RWPE2 (cell line): ENCODE measurements at regions not wholly inside any gene's neighbourhood (a gene's known extent, or its start where the extent isn't known, plus 50 kb on each side); places are given as distances from the start of the nearest gene placed in this dataset.

Experiments used
- ATAC-seq: fragments of 200-7000 bp; cut with Tn5 transposase; 3 replicates; pipeline ENCODE4 v1.9.1; 2021; ENCODE audit warnings: low read depth
- DNase-seq: peaks from one replicate; pipeline ENCODE4 v3.0.0-alpha.2; 2020; ENCODE audit warnings: low spot score
- H3K27ac ChIP-seq: fragments of 450-650 bp; 2 replicates; pipeline ENCODE4 v1.5.1; 2017; ENCODE audit warnings: mild to moderate bottlenecking; ENCODE audit not compliant: poor library complexity, severe bottlenecking
- H3K27me3 ChIP-seq: fragments of 250-450 bp; sonication (Bioruptor Pico); 2 replicates; pipeline ENCODE4 v1.5.1; 2021; ENCODE audit warnings: mild to moderate bottlenecking, moderate library complexity; ENCODE audit not compliant: insufficient read depth, poor library complexity, severe bottlenecking
- H3K36me3 ChIP-seq: fragments of 250-450 bp; sonication (Bioruptor Pico); 2 replicates; pipeline ENCODE4 v1.5.1; 2020; ENCODE audit warnings: low read depth, mild to moderate bottlenecking, moderate library complexity
- H3K4me1 ChIP-seq: fragments of 250-450 bp; sonication (Bioruptor Pico); 2 replicates; pipeline ENCODE4 v1.5.1; 2021; ENCODE audit warnings: mild to moderate bottlenecking, moderate library complexity; ENCODE audit not compliant: insufficient read depth, poor library complexity, severe bottlenecking
- H3K4me3 ChIP-seq: fragments of 250-450 bp; sonication (Bioruptor Pico); 2 replicates; pipeline ENCODE4 v1.5.1; 2021; ENCODE audit warnings: mild to moderate bottlenecking, moderate library complexity; ENCODE audit not compliant: severe bottlenecking
- H3K9me3 ChIP-seq: fragments of 250-450 bp; sonication (Bioruptor Pico); 2 replicates; pipeline ENCODE4 v1.5.1; 2021; ENCODE audit warnings: mild to moderate bottlenecking, moderate library complexity; ENCODE audit not compliant: severe bottlenecking
- CTCF ChIP-seq: fragments of 450-650 bp; IDR thresholded peaks from one replicate; pipeline ENCODE4 v1.5.1; 2017; ENCODE audit warnings: mild to moderate bottlenecking, moderate library complexity; ENCODE audit not compliant: poor library complexity, severe bottlenecking

GRCh38 chr6:50141100-50141499 lies 91.4 kb upstream of the DEFB112 start:
- ATAC-seq (0 out of 3 replicates have a peak, but pooled peaks have one; percentile 25), DNase-seq (no peak)
- H3K4me1 ChIP-seq, result no peaks in the 10 kb centered on the region
- no peak for TF ChIP-seq CTCF
- no peaks in the 10 kb centered on the region for H3K36me3 ChIP-seq
- H3K4me3 ChIP-seq, result no peak overlapping the region
- no peak overlapping the region for H3K27ac ChIP-seq
- H3K9me3 ChIP-seq, result no peaks in the 10 kb centered on the region
- H3K27me3 ChIP-seq, result no peaks in the 10 kb centered on the region

DNA sequence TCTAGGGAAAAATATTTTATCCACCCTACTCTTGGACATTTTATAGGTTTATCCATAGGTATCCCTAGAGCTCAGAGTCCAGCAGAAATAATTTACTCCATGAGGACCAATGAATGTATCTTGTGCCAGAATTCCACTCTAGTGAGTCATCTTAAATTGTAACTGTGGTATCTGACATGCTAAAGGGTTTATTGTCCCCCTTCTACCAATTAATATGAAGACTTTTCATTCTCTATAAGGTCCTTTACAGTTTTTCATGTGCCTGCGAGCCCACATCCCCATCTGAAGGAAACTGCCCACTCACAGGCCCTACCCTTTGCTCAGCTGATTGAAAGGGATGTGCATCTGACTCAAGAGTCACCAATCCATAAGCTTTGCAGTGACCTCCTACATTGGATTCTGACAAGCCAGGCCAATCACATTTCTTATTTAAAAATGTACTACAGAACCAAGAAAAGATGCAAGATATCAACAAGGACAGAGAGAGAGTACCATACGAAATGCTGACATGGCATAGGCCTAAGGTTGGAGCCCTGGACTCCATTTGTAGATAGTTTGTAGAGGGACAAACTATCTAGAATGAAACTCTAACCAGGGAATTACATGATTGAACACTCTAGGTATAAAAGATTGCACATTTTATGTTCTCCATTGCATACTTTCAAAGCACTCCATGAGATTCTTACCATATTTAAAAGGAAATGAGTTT lies 93.4 kb upstream of the DEFB112 start:
- ATAC-seq, result no peak
- H3K4me3 ChIP-seq, result no peak overlapping the region
- no peak for DNase-seq
- no peaks in the 10 kb centered on the region for H3K9me3 ChIP-seq
- no peaks in the 10 kb centered on the region for H3K4me1 ChIP-seq
- no peak overlapping the region for H3K27ac ChIP-seq
- no peaks in the 10 kb centered on the region for H3K27me3 ChIP-seq
- TF ChIP-seq CTCF, result no peak
- no peaks in the 10 kb centered on the region for H3K36me3 ChIP-seq

DNA sequence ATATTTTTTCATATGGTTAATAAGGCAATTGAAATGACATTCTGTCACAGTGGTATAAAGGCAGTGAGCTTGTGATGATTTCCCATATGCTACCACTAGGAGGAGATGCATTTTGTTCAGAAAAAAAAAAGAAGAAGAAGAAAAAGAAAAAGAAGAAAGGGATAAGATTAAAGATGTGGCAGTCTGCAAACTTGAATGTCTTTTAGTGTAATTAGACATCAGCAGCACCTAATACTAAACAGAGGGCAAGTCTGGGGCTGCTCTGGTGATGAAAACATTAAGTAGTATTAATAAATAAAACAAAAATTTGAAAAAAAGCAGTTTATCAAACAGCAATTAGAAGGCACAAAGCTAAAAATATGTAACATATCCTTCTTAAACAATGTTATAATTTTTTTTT lies 95.4 kb upstream of the DEFB112 start:
- no peak overlapping the region for H3K27ac ChIP-seq
- DNase-seq, result no peak
- TF ChIP-seq CTCF, result peak; percentile 51
- H3K27me3 ChIP-seq, result no peaks in the 10 kb centered on the region
- H3K4me1 ChIP-seq, result no peaks in the 10 kb centered on the region
- H3K36me3 ChIP-seq, result no peaks in the 10 kb centered on the region
- H3K9me3 ChIP-seq, result no peaks in the 10 kb centered on the region
- ATAC-seq, result no peak
- H3K4me3 ChIP-seq, result no peak overlapping the region

GRCh38 chr6:50147371-50147770 lies 97.6 kb upstream of the DEFB112 start:
- no peaks in the 10 kb centered on the region for H3K4me1 ChIP-seq
- no peak for DNase-seq
- TF ChIP-seq CTCF, result no peak
- 0 out of 3 replicates have a peak, but pooled peaks have one; percentile 41 for ATAC-seq
- no peaks in the 10 kb centered on the region for H3K36me3 ChIP-seq
- H3K27ac ChIP-seq, result no peak overlapping the region
- no peaks in the 10 kb centered on the region for H3K9me3 ChIP-seq
- H3K4me3 ChIP-seq, result no peak overlapping the region
- H3K27me3 ChIP-seq, result peaks cover 7% of the 10 kb centered on the region

DNA sequence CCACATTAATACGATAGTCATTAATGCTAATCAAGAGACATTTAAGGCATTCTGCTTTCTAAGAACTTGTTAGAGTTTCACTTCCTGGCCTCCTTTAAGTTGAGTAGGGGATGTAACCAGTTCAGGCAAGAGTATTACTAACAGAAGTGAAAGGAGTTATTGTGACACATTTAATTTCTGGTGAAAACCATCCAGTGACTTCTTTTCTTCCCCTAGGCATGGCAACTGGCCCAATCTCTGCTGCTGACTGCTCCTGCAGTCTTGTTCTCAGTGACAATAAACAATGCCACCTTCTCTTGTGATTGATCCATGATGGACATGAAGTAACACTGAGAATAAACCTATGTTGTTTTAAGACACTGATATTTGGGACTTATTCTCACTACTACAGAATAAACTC lies 130.9 kb upstream of the DEFB112 start:
- Histone ChIP-seq H3K4me3 (no peak overlapping the region), H3K4me1 (no peaks in the 10 kb centered on the region), H3K27ac (no peak overlapping the region), H3K36me3 (no peaks in the 10 kb centered on the region), H3K9me3 (no peaks in the 10 kb centered on the region), H3K27me3 (no peaks in the 10 kb centered on the region)
- DNase-seq, result no peak
- no peak for TF ChIP-seq CTCF
- no peak for ATAC-seq
